HG03045 (cell line): ENCODE measurements at regions not wholly inside any gene's neighbourhood (a gene's known extent, or its start where the extent isn't known, plus 50 kb on each side); places are given as distances from the start of the nearest gene placed in this dataset.
"Not testable (repeated sequence)": the region's sequence is repeated elsewhere in the genome, so short reads cannot be mapped to it uniquely, and the experiment has no call there.

ENCODE experiments used
- ATAC-seq: cut with Tn5 transposase; IDR thresholded peaks from one replicate; pipeline ENCODE4 v1.9.1; 2021; ENCODE audit warnings: mild to moderate bottlenecking, moderate library complexity; ENCODE audit not compliant: unreplicated experiment

DNA sequence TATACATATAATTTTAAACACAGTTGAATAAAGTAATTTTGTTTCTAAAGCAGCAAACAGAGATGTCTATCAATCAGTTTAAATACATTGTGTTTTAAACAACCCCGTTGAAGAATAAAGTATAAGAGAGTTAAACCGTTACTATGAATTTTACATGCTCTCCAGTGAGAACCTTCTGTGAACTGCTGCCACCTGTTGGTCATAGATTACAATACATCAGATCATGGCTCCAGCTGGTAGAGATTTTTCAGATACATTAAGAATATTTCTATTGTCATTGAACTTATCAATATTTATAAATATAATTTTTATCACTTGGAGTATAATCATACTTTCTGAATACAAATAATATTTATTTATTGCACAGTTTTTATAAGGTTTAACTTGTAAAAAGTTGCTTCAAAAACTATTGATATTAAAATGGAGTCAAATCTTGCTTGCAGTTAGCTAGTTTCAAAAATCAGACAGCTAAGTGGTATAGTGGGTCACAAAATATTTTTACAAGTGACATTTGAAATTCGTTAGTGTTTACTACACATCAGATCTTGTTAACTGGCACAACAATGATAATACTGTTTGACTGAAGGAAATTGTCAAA, 561.2 kb upstream of the PHF14 start:
- ATAC-seq: peak; percentile 77

GRCh38 chr7:10418985-10419384, 554.7 kb upstream of the PHF14 start:
- no peak for ATAC-seq

- no peak for ATAC-seq
Observed at GRCh38 chr7:10429031-10429430, 544.6 kb upstream of the PHF14 start.

GRCh38 chr7:10429511-10429910, 544.2 kb upstream of the PHF14 start:
- no peak for ATAC-seq

GRCh38 chr7:10436302-10436701, 537.4 kb upstream of the PHF14 start:
- ATAC-seq: no peak

DNA sequence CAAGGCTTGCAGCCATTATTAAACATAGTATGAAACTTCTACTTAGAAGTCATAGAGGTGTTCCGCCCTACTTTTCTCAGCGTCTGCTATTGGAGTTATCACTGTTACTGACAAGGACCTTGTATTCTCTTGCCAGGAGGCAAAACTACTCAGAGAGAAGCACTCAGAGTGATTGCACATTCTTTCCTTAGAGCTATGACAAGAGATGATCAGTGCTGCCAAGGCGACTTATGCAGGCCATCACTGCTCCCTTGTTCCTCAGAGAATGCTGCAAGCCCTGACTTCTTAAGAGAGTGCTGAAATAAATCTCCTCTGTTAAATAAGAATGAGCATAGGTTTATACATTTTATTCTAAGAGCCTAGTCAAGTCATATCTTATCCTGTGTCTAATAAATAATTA, 534.6 kb upstream of the PHF14 start:
- ATAC-seq: no peak

DNA sequence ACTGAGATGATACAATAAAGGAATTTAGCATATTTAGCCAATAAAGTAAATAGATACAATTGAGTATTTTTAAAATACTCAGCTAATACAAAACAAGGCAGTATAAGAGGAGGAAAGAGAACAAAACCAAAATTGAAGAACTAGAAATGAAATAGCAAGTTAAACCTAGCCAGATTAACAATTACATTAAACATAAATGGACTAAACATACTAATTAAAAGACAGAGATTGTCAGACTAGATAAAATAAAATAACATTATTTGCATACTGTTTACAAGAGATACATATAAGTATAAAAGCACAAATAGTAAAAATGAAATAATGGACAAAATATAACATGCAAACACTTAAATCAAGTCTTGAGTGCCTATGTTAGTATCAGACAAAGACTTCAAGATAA, 517.7 kb upstream of the PHF14 start:
- no peak for ATAC-seq

DNA sequence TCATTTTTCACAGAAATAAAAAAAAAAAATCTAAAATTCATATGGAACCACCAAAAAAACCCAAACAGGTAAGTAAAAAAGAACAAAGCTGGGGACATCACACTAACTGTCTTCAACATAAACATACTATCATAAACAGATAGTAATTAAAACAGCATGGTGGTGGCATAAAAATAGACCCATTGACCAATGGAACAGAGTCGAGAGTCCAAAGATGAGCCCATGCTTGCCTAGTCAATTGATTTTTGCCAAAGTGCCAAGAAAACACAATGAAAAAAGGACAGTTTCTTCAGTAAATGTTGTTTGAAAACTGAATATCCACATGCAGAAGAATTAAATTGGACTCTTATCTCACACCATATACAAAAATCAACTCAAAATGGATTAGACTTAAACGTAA, 513.2 kb upstream of the PHF14 start:
- ATAC-seq: no peak

DNA sequence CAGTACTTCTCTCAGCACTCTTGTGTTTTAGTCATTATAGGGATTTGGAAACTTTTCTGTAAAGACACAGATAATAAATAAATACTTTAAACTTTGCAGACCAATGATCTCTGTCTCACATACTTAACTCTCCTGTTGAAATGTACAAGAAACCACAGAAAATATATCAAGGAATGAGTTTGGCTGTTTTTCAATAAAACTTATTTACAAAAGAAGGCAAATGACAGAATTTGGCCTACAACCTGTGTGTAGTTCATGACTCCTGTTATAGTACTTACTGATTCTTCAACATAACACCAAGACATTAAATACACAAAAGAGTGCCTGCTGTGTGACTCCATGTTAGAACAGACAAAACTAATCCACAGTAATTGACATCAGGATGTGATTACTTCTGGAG, 510.0 kb upstream of the PHF14 start:
- no peak for ATAC-seq

DNA sequence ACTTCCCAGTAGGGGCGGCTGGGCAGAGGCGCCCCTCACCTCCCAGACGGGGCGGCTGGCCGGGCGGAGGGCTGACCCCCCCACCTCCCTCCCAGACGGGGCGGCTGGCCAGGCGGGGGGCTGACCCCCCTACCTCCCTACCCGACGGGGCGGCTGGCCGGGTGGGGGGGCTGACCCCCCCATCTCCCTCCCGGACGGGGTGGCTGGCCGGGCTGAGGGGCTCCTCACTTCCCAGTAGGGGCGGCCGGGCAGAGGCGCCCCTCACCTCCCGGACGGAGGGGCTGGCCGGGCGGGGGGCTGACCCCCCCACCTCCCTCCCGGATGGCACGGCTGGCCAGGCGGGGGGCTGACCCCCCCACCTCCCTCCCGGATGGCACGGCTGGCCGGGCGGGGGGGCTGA, 508.1 kb upstream of the PHF14 start:
- not testable (repeated sequence) for ATAC-seq

- ATAC-seq: no peak
Observed at GRCh38 chr7:10468908-10469307, 504.8 kb upstream of the PHF14 start.

GRCh38 chr7:10469476-10469875, 504.2 kb upstream of the PHF14 start:
- ATAC-seq: no peak

GRCh38 chr7:10471280-10472058, 502.2 kb upstream of the PHF14 start:
- ATAC-seq: no peak

- no peak for ATAC-seq
Observed at GRCh38 chr7:10472115-10472514, 501.6 kb upstream of the PHF14 start.

DNA sequence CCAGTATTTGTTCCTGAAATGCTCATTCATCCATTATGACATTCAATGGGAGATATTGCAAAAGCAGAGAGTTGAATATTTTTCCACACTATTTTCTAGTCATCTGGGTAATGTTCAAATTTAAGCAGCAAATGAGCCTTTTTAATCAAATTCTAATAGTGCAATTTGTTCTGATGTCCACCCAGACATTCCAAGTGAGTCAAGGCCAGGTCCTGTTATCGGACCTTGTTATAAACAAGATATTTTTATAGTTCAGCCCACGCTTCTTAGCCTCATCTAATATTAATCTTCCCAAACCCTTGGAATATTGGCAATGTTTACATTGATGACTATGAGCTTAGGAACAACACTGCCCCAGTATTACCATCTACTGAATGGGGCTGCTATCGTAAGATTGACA, 500.1 kb upstream of the PHF14 start:
- ATAC-seq: no peak

DNA sequence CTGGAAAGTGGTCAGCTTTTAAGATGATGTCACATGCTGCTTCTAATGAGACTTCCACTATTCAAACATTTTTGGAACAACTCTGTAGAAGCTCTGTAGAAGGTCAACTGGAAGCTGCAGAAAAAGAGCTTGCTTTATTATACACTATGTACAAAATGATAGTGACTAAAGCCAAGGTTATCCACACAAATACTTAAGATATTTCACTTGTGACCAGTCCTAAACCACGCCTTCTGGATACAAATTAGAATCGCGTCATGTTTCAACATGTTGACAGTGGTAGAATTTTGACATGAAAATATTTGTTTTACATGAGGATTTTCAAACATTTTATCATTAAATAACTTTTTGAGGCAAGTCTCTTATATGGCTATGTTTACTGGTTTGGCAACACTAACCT, 499.6 kb upstream of the PHF14 start:
- ATAC-seq: no peak

GRCh38 chr7:10475940-10476641, 497.6 kb upstream of the PHF14 start:
- ATAC-seq: no peak

DNA sequence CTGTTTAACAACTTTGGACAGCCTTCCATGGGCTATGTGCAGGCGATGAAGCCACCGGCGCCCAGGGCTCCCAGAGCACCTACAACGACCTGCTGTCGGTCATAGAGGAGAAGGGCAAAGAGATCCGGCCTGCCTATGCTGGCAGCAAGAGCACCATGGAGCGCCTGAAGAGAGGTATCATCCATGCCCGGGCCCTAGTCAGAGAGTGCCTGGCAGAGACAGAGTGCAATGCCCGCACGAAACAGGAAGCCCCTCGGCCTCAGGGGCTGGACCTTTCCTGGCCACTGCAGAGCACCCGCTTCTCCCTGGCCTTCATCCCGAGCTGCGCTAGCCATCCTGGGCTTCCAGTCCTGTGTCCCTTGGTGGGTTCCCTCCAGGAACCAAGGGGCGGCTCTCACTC, 497.0 kb upstream of the PHF14 start:
- no peak for ATAC-seq

GRCh38 chr7:10483671-10484070, 490.0 kb upstream of the PHF14 start:
- ATAC-seq: no peak

GRCh38 chr7:10484767-10485166, 488.9 kb upstream of the PHF14 start:
- no peak for ATAC-seq

DNA sequence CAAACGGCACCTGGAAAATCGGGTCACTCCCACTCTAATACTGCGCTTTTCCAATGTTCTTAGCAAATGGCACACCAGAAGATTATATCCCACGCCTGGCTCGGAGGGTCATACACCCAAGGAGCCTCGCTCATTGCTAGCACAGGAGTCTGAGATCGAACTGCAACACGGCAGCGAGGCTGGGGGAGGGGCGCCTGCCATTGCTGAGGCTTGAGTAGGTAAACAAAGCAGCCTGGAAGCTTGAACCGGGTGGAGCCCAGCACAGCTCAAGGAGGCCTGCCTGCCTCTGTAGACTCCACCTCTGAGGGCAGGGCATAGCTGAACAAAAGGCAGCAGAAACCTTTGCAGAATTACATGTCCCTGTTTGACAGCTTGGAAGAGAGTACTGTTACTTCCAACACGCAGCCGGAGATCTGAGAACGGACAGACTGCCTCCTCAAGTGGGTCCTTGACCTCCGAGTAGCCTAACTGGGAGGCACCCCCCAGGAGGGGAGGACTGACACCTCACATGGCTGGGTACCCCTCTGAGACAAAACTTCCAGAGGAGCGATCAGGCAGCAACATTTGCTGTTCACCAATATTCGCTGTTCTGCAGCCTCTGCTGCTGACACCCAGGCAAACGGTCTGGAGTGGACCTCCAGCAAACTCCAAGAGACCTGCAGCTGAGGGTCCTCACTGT, 472.3 kb upstream of the PHF14 start:
- ATAC-seq: not testable (repeated sequence)

DNA sequence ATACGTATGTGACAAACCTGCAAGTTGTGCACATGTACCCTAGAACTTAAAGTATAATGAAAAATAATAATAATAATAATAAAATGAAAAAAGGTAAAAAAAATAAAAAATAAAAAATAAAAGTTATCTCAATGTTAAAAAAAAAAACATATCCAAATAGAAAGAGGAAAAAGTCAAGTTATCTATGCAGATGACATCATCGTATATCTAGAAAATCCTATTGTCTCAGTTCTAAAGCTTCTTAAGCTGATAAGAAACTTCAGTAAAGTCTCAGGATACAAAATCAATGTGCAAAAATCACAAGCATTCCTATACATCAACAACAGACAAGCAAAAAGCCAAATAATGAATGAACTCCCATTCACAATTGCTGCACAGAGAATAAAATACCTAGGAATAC, 466.6 kb upstream of the PHF14 start:
- no peak for ATAC-seq
